ENCODE measurements at regions not wholly inside any gene's neighbourhood (a gene's known extent, or its start where the extent isn't known, plus 50 kb on each side); places are given as distances from the start of the nearest gene placed in this dataset.
A peak's percentile ranks its signal among the peaks of the same experiment; 100 is the strongest.

DNA sequence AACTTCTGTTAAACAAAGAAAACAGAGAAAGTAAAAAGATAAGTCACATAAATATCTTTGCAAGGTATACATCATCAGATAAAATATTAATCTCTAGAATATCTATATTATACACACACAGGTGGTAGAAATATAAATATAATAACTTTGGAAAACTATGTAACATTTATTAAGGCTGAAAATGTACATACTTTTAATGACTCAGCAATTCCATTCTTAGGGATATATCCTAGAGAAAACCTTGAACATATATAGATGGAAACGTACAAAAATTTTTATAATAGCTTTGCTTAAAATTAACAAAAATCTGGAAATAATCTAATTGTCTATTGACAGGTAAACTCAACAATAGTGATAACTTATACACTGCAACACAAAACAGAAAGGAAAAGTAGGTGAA is 381.3 kb downstream of the GPD2 start:
- Histone ChIP-seq H3K9me2 (ENCODE audit: insufficient read depth) (no peaks in the 10 kb centered on the region), H4K20me1 (ENCODE audit: insufficient read depth) (no peaks in the 10 kb centered on the region), H3K4me3 (no peak overlapping the region), H3K27ac (no peak overlapping the region), H3K36me3 (ENCODE audit: low read depth) (no peaks in the 10 kb centered on the region), H3K4me1 (ENCODE audit: insufficient read depth) (0 out of 2 replicates have a peak, but pooled peaks cover 2% of the 10 kb centered on the region), H3K4me2 (ENCODE audit: unreplicated experiment) (no peak overlapping the region), H3F3A (ENCODE audit: insufficient read depth) (no peaks in the 10 kb centered on the region), H3K27me3 (replicated peaks; ENCODE audit: insufficient read depth) (no peaks in the 10 kb centered on the region), H3K9me3 (ENCODE audit: low read depth) (no peaks in the 10 kb centered on the region), H3K9ac (no peak overlapping the region), H2AFZ (no peak overlapping the region), H3K79me2 (ENCODE audit: insufficient read depth) (no peaks in the 10 kb centered on the region)
- DNase-seq: no peak
- 74 to 81% methylated on average over 1 of the region's 1 CpG for WGBS, 2 experiments (ENCODE audit: low coverage in 1 of 2, low lambda C conversion rate in 2 of 2, missing lambda C conversion rate in 2 of 2)
- in situ Hi-C loops (cut with MboI): no loop called here
- TF ChIP-seq EZH2phosphoT487 (IDR thresholded peaks at IDR 0.05; ENCODE audit: insufficient read depth, low read depth): no peak
- TF ChIP-seq EZH2 (IDR thresholded peaks at IDR 0.05; ENCODE audit: insufficient read depth, poor library complexity, severe bottlenecking): no peak

DNA sequence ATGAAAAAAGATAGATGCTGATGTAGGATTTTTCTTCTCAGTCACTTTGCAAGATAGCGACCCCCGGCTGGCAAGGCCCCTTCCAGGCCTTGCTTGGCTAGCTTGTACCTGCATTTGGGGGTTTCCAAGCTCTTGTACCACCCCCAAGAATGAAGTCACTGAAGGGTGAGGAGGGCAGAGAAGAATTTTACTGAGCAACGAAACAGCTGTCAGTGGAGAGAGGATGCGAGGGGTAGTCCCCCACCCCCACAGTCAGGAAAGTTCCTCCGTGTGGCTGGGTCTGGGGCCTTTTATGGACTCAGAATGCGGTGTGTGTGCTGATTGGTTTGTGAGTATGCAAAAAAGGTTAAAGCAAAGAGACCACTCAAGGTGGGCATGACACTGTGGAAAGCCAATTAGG is 382.0 kb downstream of the GPD2 start:
- Histone ChIP-seq H3K4me3 (no peak overlapping the region), H3F3A (ENCODE audit: insufficient read depth) (no peaks in the 10 kb centered on the region), H3K79me2 (ENCODE audit: insufficient read depth) (no peaks in the 10 kb centered on the region), H3K9me2 (ENCODE audit: insufficient read depth) (no peaks in the 10 kb centered on the region), H3K4me1 (ENCODE audit: insufficient read depth) (0 out of 2 replicates have a peak, but pooled peaks cover 2% of the 10 kb centered on the region), H3K4me2 (ENCODE audit: unreplicated experiment) (no peak overlapping the region), H3K9ac (no peak overlapping the region), H3K27ac (no peak overlapping the region), H3K27me3 (replicated peaks; ENCODE audit: insufficient read depth) (no peaks in the 10 kb centered on the region), H3K36me3 (ENCODE audit: low read depth) (no peaks in the 10 kb centered on the region), H2AFZ (no peak overlapping the region), H3K9me3 (ENCODE audit: low read depth) (no peaks in the 10 kb centered on the region), H4K20me1 (ENCODE audit: insufficient read depth) (no peaks in the 10 kb centered on the region)
- no peak for TF ChIP-seq EZH2 (IDR thresholded peaks at IDR 0.05; ENCODE audit: insufficient read depth, poor library complexity, severe bottlenecking)
- TF ChIP-seq EZH2phosphoT487 (IDR thresholded peaks at IDR 0.05; ENCODE audit: insufficient read depth, low read depth): no peak
- 72 to 76% methylated on average over 6 of the region's 6 CpGs for WGBS, 2 experiments (ENCODE audit: low coverage in 1 of 2, low lambda C conversion rate in 2 of 2, missing lambda C conversion rate in 2 of 2)
- in situ Hi-C loops (cut with MboI): no loop called here
- DNase-seq: no peak

DNA sequence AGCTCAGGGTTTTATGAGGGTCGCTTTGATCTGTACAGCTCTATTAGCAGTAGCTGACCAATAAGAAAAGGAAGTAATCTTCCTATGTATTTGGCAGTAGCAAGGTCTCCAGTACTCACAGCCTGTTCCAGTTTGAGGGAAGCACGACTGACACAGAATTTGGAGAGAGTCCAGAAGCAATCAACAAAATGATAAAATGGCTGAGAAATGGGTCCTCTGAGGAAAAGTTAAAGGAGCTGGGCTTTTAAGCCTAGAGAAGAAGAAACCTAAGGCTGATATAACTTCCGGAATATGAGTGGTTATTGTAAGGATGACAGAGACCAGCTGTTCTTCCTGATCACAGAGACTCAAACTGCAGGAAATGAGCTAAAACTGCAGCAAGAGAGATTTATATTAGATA is 382.8 kb downstream of the GPD2 start:
- in situ Hi-C loops (cut with MboI): no loop called here
- H3F3A ChIP-seq (ENCODE audit: insufficient read depth): no peaks in the 10 kb centered on the region
- H3K27me3 ChIP-seq (replicated peaks; ENCODE audit: insufficient read depth): no peaks in the 10 kb centered on the region
- no peak overlapping the region for H3K27ac ChIP-seq
- TF ChIP-seq EZH2 (IDR thresholded peaks at IDR 0.05; ENCODE audit: insufficient read depth, poor library complexity, severe bottlenecking): no peak
- TF ChIP-seq EZH2phosphoT487 (IDR thresholded peaks at IDR 0.05; ENCODE audit: insufficient read depth, low read depth): no peak
- H4K20me1 ChIP-seq (ENCODE audit: insufficient read depth): no peaks in the 10 kb centered on the region
- H2AFZ ChIP-seq: peak overlapping the region; percentile 58
- H3K4me3 ChIP-seq: no peak overlapping the region
- 14 to 21% methylated on average over 3 of the region's 3 CpGs for WGBS, 2 experiments (ENCODE audit: low coverage in 1 of 2, low lambda C conversion rate in 2 of 2, missing lambda C conversion rate in 2 of 2)
- H3K79me2 ChIP-seq (ENCODE audit: insufficient read depth): no peaks in the 10 kb centered on the region
- no peak overlapping the region for H3K9ac ChIP-seq
- no peaks in the 10 kb centered on the region for H3K9me2 ChIP-seq (ENCODE audit: insufficient read depth)
- peak; percentile 24 for DNase-seq
- no peak overlapping the region for H3K4me2 ChIP-seq (ENCODE audit: unreplicated experiment)
- H3K36me3 ChIP-seq (ENCODE audit: low read depth): no peaks in the 10 kb centered on the region
- H3K9me3 ChIP-seq (ENCODE audit: low read depth): no peaks in the 10 kb centered on the region
- 0 out of 2 replicates have a peak, but pooled peaks cover 2% of the 10 kb centered on the region for H3K4me1 ChIP-seq (ENCODE audit: insufficient read depth)

DNA sequence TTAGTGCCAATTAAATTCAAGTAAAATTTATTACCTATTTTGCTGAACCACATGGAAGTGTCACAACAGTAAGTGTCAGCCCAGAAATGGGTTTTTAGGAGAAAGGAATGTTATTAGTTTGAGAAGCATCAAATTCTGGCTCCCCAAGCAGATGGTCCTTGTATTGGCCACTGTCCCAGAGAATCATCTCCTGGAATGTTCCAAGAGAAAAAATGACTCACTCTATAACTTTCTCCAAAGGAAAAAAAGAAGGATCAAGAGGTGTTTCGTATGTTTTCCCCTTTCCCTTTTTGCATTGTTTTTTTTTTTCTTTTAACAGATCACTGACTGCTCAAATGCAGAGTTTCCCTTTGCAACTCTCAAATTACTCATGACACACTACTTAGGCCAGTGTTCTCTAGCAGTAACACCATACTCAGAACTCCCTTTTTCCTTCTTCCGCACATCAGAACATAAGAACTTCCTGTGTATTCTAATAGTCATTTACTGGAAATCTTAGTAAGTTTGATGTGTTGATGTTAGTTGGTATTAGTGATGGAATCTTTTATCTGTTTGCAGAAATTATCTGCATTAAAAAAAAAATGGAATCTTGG is 390.3 kb downstream of the GPD2 start:
- Histone ChIP-seq H3K4me1 (ENCODE audit: insufficient read depth) (peaks cover 11% of the 10 kb centered on the region), H2AFZ (peak overlapping the region; percentile 36), H3K9ac (no peak overlapping the region), H3K27ac (0 out of 2 replicates have a peak overlapping the region, but pooled peaks have one; percentile 3), H3K36me3 (ENCODE audit: low read depth) (no peaks in the 10 kb centered on the region), H3K4me3 (peak overlapping the region; percentile 19; the same call in 1 of the 2 replicates), H3F3A (ENCODE audit: insufficient read depth) (peaks cover 5% of the 10 kb centered on the region; the same call in 1 of the 2 replicates), H3K9me3 (ENCODE audit: low read depth) (no peaks in the 10 kb centered on the region), H3K27me3 (replicated peaks; ENCODE audit: insufficient read depth) (no peaks in the 10 kb centered on the region), H3K9me2 (ENCODE audit: insufficient read depth) (no peaks in the 10 kb centered on the region; the same call in 1 of the 2 replicates), H3K79me2 (ENCODE audit: insufficient read depth) (no peaks in the 10 kb centered on the region), H4K20me1 (ENCODE audit: insufficient read depth) (no peaks in the 10 kb centered on the region), H3K4me2 (ENCODE audit: unreplicated experiment) (peak overlapping the region; percentile 45)
- DNase-seq: peak; percentile 57
- in situ Hi-C loops (cut with MboI): no loop called here
- 22 to 33% methylated on average over 2 of the region's 2 CpGs for WGBS, 2 experiments (ENCODE audit: low coverage in 1 of 2, low lambda C conversion rate in 2 of 2, missing lambda C conversion rate in 2 of 2)
- no peak for TF ChIP-seq EZH2phosphoT487 (IDR thresholded peaks at IDR 0.05; ENCODE audit: insufficient read depth, low read depth)
